ENCODE measurements at regions not wholly inside any gene's neighbourhood (a gene's known extent, or its start where the extent isn't known, plus 50 kb on each side); places are given as distances from the start of the nearest gene placed in this dataset.

DNA sequence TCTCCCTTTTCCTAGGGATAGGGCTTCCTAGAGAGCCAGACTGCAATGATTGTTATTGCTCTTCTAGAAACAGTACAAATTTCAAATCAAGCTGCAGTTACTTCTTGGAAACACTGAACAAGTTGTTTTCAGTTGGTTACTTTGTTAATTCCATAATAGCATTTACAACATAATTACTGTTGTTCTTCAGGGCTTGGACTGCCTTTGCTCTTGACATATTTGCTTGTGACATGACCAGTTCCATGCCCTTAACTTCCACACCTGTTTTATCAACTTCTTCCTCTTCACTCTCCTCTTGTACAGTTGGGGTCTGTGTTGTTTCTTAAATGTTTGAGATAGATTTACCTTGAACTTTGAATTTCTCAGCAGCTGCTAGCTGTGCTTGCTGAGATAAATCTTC lies 104.4 kb downstream of the SEC23IP start:
- Histone ChIP-seq H3K4me3 (ENCODE audit: low read length) (no peak overlapping the region), H3K36me3 (ENCODE audit: insufficient read depth, low read length) (no peaks in the 10 kb centered on the region), H3K9me3 (replicated peaks; ENCODE audit: low read length) (no peaks in the 10 kb centered on the region), H3K4me2 (ENCODE audit: low read length) (no peak overlapping the region), H3K4me1 (ENCODE audit: control insufficient read depth, insufficient read depth, low read length) (no peaks in the 10 kb centered on the region), H3K27me3 (ENCODE audit: control insufficient read depth, insufficient read depth, low read length) (no peaks in the 10 kb centered on the region), H3K9ac (ENCODE audit: low read depth, low read length) (no peak overlapping the region)

DNA sequence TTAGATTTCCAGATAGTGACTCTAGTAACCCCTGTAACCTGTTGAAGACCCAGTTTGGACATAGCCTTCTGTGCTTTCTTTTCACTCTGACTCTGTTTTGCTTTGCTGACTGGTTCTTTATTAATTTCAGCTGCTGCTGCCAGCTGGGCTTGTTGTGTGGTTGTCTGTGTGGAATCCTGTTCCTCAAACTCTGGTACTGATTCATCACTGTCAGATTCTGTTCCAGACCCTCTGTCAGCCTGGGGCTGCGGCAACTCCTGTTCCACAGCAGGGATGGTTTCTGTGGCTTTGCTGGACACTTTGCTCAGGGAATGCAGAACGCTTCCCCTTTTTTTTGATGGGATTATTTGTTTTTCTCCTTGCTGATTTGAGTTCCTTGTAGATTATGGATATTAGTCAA lies 104.9 kb downstream of the SEC23IP start:
- H3K4me2 ChIP-seq (ENCODE audit: low read length), result no peak overlapping the region
- no peaks in the 10 kb centered on the region for H3K9me3 ChIP-seq (replicated peaks; ENCODE audit: low read length)
- H3K36me3 ChIP-seq (ENCODE audit: insufficient read depth, low read length), result no peaks in the 10 kb centered on the region
- H3K4me3 ChIP-seq (ENCODE audit: low read length), result no peak overlapping the region
- no peak overlapping the region for H3K9ac ChIP-seq (ENCODE audit: low read depth, low read length)
- H3K27me3 ChIP-seq (ENCODE audit: control insufficient read depth, insufficient read depth, low read length), result no peaks in the 10 kb centered on the region
- H3K4me1 ChIP-seq (ENCODE audit: control insufficient read depth, insufficient read depth, low read length), result no peaks in the 10 kb centered on the region

DNA sequence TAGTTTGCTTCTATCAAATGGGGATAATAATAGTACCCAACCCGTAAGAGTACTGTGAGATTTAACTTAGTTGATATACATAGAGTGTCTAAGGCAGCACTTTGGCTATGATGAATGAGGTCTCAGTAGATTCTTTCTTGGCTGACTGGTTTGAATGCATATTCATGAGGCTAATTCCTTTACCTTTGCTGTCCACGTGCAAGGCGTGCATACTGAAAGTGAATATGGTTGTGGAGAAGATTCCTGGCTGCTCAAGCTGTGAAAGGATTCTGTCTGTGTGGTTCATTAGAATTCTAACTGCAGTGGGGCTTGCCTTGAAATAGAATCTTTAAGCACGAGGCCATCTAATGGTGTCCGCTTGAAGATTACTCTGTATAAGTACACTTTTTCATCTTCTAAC lies 110.3 kb downstream of the SEC23IP start:
- Histone ChIP-seq H3K27me3 (ENCODE audit: control insufficient read depth, insufficient read depth, low read length) (no peaks in the 10 kb centered on the region), H3K9me3 (replicated peaks; ENCODE audit: low read length) (no peaks in the 10 kb centered on the region), H3K4me3 (ENCODE audit: low read length) (no peak overlapping the region), H3K4me1 (ENCODE audit: control insufficient read depth, insufficient read depth, low read length) (no peaks in the 10 kb centered on the region), H3K9ac (ENCODE audit: low read depth, low read length) (no peak overlapping the region), H3K36me3 (ENCODE audit: insufficient read depth, low read length) (no peaks in the 10 kb centered on the region), H3K4me2 (ENCODE audit: low read length) (no peak overlapping the region)

DNA sequence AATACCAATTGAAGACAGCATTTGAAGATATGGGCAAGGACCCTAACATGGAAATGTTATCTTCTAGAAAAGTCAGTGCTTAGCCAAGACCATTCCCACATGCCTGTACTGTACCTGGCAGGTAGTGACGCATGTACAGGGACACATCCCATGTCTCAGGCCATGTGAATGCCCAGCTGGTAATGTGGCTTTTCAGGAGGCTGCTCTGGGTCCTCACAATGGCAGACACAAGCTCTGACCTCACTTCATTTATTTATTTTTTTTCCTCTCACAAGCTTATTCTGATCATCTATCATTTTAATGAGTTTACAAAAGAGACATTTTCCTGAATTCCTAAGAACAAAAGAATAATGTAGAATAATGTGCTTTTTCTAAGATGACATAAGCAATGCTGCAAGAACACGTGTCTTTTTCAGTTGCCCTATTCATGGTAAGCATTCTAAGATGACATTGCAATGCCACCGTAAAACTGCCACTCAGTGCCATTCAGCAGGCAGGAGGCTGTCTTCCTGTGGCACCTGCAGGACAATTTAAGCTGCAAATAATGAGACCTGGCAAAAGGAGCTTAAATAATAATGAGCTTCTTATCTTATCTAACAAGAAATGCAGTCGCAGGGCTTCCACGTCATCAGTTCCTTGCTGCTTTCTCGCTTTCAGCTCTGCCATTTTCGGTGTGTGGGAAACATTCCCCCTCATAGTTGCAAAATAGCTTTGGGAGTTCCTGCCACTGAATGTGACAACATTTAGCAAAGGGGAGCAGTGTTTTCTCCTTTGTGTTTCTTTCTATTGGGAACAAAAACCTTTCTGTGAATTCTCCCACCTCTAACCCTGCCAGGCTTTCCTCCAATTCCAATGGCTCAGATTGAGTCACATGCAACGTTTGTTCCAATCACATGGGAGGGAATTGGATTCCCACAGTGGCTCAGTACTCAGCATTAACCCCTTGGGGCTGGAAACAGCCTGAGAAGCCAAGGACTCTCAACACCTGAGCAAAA lies 113.0 kb downstream of the SEC23IP start:
- no peak overlapping the region for H3K4me3 ChIP-seq (ENCODE audit: low read length)
- no peak overlapping the region for H3K9ac ChIP-seq (ENCODE audit: low read depth, low read length)
- no peaks in the 10 kb centered on the region for H3K4me1 ChIP-seq (ENCODE audit: control insufficient read depth, insufficient read depth, low read length)
- H3K27me3 ChIP-seq (ENCODE audit: control insufficient read depth, insufficient read depth, low read length), result peaks cover 4% of the 10 kb centered on the region
- no peak overlapping the region for H3K4me2 ChIP-seq (ENCODE audit: low read length)
- H3K36me3 ChIP-seq (ENCODE audit: insufficient read depth, low read length), result no peaks in the 10 kb centered on the region
- no peaks in the 10 kb centered on the region for H3K9me3 ChIP-seq (replicated peaks; ENCODE audit: low read length)

DNA sequence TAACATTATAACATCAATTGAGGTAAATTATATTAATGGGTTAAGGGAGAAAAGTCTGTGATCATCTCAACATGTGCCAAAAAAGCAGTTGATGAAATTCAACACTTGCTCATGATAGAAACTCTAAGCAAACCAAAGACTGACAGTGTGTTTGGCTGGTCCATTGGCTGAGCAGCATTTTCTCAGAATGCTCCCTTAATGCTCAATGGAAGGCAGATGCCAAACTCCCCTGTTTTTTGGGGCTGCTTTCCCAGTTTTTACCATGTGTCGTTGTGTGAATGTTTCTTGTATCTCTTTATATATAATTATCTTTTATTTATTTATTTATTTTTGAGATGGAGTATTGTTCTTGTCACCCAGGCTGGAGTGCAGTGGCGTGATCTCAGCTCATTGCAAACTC lies 114.7 kb downstream of the SEC23IP start:
- Histone ChIP-seq H3K4me3 (ENCODE audit: low read length) (no peak overlapping the region), H3K4me1 (ENCODE audit: control insufficient read depth, insufficient read depth, low read length) (no peaks in the 10 kb centered on the region), H3K9me3 (replicated peaks; ENCODE audit: low read length) (no peaks in the 10 kb centered on the region), H3K9ac (ENCODE audit: low read depth, low read length) (no peak overlapping the region), H3K27me3 (ENCODE audit: control insufficient read depth, insufficient read depth, low read length) (peaks cover 17% of the 10 kb centered on the region), H3K4me2 (ENCODE audit: low read length) (no peak overlapping the region), H3K36me3 (ENCODE audit: insufficient read depth, low read length) (no peaks in the 10 kb centered on the region)

DNA sequence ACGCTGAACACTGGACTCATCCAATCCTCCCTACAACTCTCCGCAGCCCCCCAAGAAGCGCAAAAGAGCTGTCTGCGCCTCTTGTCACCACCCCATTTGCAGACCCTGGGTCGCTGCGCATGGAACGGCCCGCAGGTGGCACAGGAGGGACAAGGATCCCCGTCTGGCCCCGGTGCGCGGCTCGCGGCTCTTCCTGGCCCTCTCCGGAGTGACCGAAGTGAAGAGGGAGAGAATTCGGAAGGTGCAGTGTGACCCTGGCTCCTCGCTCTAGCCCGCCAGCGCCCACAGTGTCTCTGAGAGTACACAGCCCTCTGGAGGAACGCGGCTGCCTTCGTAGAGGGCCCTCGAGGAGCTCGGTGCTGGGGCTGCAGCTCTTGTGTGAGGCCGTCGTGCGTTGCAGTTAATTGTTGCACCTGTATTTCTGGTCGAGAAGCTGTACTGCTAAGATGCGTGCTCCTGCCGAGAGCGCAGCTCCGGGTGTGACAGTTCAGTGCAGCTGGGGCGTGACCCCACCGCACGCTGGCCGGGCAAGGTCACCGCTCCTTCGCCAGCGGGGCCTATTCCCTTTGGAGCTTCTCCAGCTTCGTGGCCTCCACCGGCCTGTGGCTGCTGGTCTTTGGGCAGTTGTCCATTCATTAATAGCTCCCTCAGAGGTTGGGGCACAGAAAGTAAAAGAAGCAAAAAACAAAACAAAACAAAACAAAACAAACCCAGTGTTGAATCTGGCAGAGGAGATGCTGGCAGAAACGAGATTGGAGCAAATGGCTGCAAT lies 119.0 kb downstream of the SEC23IP start:
- Histone ChIP-seq H3K4me1 (ENCODE audit: control insufficient read depth, insufficient read depth, low read length) (no peaks in the 10 kb centered on the region), H3K27me3 (ENCODE audit: control insufficient read depth, insufficient read depth, low read length) (peaks cover 27% of the 10 kb centered on the region), H3K36me3 (ENCODE audit: insufficient read depth, low read length) (no peaks in the 10 kb centered on the region), H3K9me3 (replicated peaks; ENCODE audit: low read length) (no peaks in the 10 kb centered on the region), H3K4me3 (ENCODE audit: low read length) (no peak overlapping the region), H3K9ac (ENCODE audit: low read depth, low read length) (no peak overlapping the region), H3K4me2 (ENCODE audit: low read length) (no peak overlapping the region)

DNA sequence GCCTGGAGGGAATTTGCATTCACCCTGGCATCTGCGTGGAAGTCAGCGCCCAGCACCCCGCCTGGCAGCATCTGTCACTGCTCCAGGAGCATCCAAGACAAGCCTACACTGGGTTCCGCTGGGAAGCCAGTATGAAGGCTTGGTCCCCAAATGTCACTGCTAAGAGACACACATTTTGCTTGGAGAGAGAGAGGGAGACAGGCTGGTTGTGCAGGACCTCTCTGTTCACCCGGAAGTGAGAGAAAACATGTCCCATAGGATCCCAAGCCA lies 119.5 kb downstream of the SEC23IP start:
- no peak overlapping the region for H3K9ac ChIP-seq (ENCODE audit: low read depth, low read length)
- no peaks in the 10 kb centered on the region for H3K9me3 ChIP-seq (replicated peaks; ENCODE audit: low read length)
- H3K36me3 ChIP-seq (ENCODE audit: insufficient read depth, low read length), result no peaks in the 10 kb centered on the region
- peaks cover 27% of the 10 kb centered on the region for H3K27me3 ChIP-seq (ENCODE audit: control insufficient read depth, insufficient read depth, low read length)
- H3K4me3 ChIP-seq (ENCODE audit: low read length), result no peak overlapping the region
- H3K4me2 ChIP-seq (ENCODE audit: low read length), result no peak overlapping the region
- no peaks in the 10 kb centered on the region for H3K4me1 ChIP-seq (ENCODE audit: control insufficient read depth, insufficient read depth, low read length)

DNA sequence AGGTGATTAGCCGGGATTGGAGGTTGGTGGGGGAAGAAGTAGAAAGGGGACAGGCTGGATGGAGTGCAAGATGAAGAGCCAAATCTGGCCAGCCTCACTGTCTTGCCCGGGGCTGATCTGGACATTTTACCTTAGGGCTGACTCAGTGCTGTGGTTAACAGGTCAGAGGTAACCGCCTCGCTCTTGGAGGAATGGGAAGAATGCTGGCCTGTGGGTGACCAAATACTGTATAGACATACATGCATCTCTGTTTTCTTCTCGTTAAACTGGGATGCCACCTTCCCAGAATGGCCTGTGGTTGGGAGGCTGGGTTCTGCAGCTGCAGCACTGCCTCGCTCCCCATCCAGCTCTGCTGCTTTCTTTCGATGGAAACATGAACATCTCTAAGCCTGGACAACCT lies 120.0 kb downstream of the SEC23IP start:
- peaks cover 27% of the 10 kb centered on the region for H3K27me3 ChIP-seq (ENCODE audit: control insufficient read depth, insufficient read depth, low read length)
- H3K9me3 ChIP-seq (replicated peaks; ENCODE audit: low read length), result no peaks in the 10 kb centered on the region
- H3K4me3 ChIP-seq (ENCODE audit: low read length), result no peak overlapping the region
- no peaks in the 10 kb centered on the region for H3K4me1 ChIP-seq (ENCODE audit: control insufficient read depth, insufficient read depth, low read length)
- H3K36me3 ChIP-seq (ENCODE audit: insufficient read depth, low read length), result no peaks in the 10 kb centered on the region
- no peak overlapping the region for H3K9ac ChIP-seq (ENCODE audit: low read depth, low read length)
- H3K4me2 ChIP-seq (ENCODE audit: low read length), result no peak overlapping the region

DNA sequence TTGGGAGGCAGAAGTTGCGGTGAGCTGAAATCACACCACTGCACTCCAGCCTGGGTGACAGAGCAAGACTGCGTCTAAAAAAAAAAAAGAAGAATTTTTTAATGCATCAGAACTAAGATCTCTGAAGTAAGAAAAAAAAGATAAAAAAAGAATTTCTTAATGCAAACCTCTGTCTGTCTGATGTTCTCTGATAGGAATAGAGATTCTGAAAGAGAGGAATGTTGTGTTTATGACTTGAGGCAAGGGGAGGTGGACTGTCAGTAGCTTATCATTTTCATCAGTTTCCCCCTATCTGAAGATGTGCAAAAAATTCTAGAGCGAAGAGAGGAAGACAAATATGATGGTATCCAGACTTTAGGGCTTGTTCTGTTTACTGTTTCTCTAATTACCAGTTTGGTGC lies 121.5 kb downstream of the SEC23IP start:
- Histone ChIP-seq H3K4me3 (ENCODE audit: low read length) (no peak overlapping the region), H3K9me3 (replicated peaks; ENCODE audit: low read length) (no peaks in the 10 kb centered on the region), H3K4me1 (ENCODE audit: control insufficient read depth, insufficient read depth, low read length) (no peaks in the 10 kb centered on the region), H3K36me3 (ENCODE audit: insufficient read depth, low read length) (no peaks in the 10 kb centered on the region), H3K27me3 (ENCODE audit: control insufficient read depth, insufficient read depth, low read length) (peaks cover 22% of the 10 kb centered on the region), H3K9ac (ENCODE audit: low read depth, low read length) (no peak overlapping the region), H3K4me2 (ENCODE audit: low read length) (no peak overlapping the region)

DNA sequence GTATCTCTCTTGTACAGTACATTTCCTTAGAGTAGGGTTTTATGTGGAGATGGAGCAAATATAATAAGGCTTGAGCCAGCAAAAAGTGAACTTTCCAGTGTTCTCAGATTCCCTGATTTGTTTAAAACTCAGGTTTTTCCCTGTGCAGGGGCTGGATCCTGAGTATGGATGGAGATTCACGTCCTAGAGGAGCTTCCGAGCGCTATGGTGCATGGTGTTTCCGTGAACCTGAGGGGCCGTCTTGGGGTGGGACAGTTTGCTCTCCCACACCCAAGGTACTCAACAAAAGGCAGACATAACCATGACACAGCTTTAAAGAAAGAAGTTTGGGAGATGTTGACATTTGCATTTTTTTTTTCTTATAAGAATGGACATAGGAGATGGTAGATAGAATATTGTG lies 122.5 kb downstream of the SEC23IP start:
- no peak overlapping the region for H3K4me2 ChIP-seq (ENCODE audit: low read length)
- H3K4me3 ChIP-seq (ENCODE audit: low read length), result no peak overlapping the region
- no peaks in the 10 kb centered on the region for H3K4me1 ChIP-seq (ENCODE audit: control insufficient read depth, insufficient read depth, low read length)
- H3K27me3 ChIP-seq (ENCODE audit: control insufficient read depth, insufficient read depth, low read length), result peaks cover 22% of the 10 kb centered on the region
- no peaks in the 10 kb centered on the region for H3K36me3 ChIP-seq (ENCODE audit: insufficient read depth, low read length)
- no peaks in the 10 kb centered on the region for H3K9me3 ChIP-seq (replicated peaks; ENCODE audit: low read length)
- no peak overlapping the region for H3K9ac ChIP-seq (ENCODE audit: low read depth, low read length)

DNA sequence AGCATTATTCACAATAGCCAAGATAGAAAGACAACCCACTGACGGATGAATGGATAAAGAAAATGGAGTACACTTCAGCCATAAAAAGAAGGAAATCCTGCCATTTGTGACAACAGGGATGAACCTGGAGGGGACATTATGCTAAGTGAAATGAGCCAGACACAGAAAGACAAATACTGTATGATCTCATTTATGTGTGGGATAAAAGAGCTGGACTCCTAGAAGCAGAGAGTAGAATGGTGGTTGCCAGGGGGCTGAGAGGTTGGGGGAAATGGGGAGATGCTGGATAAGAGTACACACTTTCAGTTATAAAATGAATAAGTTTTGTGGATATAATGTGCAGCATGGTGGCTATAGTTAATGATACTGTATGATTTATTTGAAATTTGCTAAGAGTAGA lies 124.4 kb downstream of the SEC23IP start:
- no peaks in the 10 kb centered on the region for H3K4me1 ChIP-seq (ENCODE audit: control insufficient read depth, insufficient read depth, low read length)
- no peak overlapping the region for H3K4me3 ChIP-seq (ENCODE audit: low read length)
- H3K9ac ChIP-seq (ENCODE audit: low read depth, low read length), result no peak overlapping the region
- H3K9me3 ChIP-seq (replicated peaks; ENCODE audit: low read length), result no peaks in the 10 kb centered on the region
- no peaks in the 10 kb centered on the region for H3K36me3 ChIP-seq (ENCODE audit: insufficient read depth, low read length)
- no peak overlapping the region for H3K4me2 ChIP-seq (ENCODE audit: low read length)
- peaks cover 10% of the 10 kb centered on the region for H3K27me3 ChIP-seq (ENCODE audit: control insufficient read depth, insufficient read depth, low read length)

Measured in skeletal muscle satellite cell (primary cell).